Erythroblast (primary cell): ENCODE measurements at regions not wholly inside any gene's neighbourhood (a gene's known extent, or its start where the extent isn't known, plus 50 kb on each side); places are given as distances from the start of the nearest gene placed in this dataset.

Experiments
- GATA1 ChIP-seq: IDR thresholded peaks from 2 replicates; pipeline ENCODE4 v1.6.1; 2011; ENCODE audit warnings: low read depth, mild to moderate bottlenecking, control low read depth, low read length, moderate library complexity
- POLR2A ChIP-seq: IDR thresholded peaks from 2 replicates; pipeline ENCODE4 v1.6.1; 2011; ENCODE audit warnings: mild to moderate bottlenecking, low read length

DNA sequence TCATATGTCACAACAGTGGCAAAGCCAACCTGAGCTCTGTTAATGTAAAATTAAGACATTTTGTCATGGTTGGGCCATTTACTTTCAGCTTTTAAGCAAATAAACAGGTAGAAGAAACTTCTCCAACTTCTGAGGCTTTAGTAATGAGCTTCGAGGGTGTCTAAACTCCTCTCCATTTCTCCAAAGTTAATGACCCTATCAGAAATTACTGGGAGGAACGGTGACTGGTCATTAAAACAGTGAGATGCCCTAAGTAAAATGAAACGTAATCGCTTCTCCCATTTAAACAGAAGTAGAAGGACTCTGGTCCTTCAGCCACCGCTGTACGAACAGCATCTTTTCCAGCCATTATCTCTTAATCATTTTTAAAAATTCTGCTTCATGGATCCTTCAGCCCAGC lies 986.9 kb upstream of the MANEA start:
- TF ChIP-seq POLR2A (no peak), GATA1 (no peak)
